Nephron progenitor cell (in vitro differentiated cells): ENCODE measurements at regions not wholly inside any gene's neighbourhood (a gene's known extent, or its start where the extent isn't known, plus 50 kb on each side); places are given as distances from the start of the nearest gene placed in this dataset.

Experiments used
- DNase-seq: peaks from one replicate; pipeline ENCODE4 v3.0.0; 2021
- H3K27ac Mint-ChIP-seq: 2 replicates; pipeline ENCODE4 v1.8.0; 2021; ENCODE audit warnings: mild to moderate bottlenecking, moderate library complexity, mixed read lengths
- H3K27me3 Mint-ChIP-seq: 2 replicates; pipeline ENCODE4 v1.8.0; 2021; ENCODE audit warnings: mild to moderate bottlenecking, low read depth, mixed read lengths; ENCODE audit not compliant: poor library complexity
- H3K36me3 Mint-ChIP-seq: 2 replicates; pipeline ENCODE4 v1.8.0; 2021; ENCODE audit warnings: low read depth, mixed read lengths
- H3K4me1 Mint-ChIP-seq: 2 replicates; pipeline ENCODE4 v1.8.0; 2021; ENCODE audit warnings: mixed read lengths
- H3K4me3 Mint-ChIP-seq: 2 replicates; pipeline ENCODE4 v1.8.0; 2021; ENCODE audit warnings: mild to moderate bottlenecking, moderate library complexity, mixed read lengths
- H3K9me3 Mint-ChIP-seq: 2 replicates; pipeline ENCODE4 v1.8.0; 2021; ENCODE audit warnings: mild to moderate bottlenecking, moderate library complexity, mixed read lengths
- TF ChIP-seq, protein P1 (sequence below): fragments of 200-600 bp; sonication (generic); IDR thresholded peaks from 2 replicates; pipeline ENCODE4 v1.5.0; 2021; ENCODE audit warnings: antibody characterized with exemption

DNA sequence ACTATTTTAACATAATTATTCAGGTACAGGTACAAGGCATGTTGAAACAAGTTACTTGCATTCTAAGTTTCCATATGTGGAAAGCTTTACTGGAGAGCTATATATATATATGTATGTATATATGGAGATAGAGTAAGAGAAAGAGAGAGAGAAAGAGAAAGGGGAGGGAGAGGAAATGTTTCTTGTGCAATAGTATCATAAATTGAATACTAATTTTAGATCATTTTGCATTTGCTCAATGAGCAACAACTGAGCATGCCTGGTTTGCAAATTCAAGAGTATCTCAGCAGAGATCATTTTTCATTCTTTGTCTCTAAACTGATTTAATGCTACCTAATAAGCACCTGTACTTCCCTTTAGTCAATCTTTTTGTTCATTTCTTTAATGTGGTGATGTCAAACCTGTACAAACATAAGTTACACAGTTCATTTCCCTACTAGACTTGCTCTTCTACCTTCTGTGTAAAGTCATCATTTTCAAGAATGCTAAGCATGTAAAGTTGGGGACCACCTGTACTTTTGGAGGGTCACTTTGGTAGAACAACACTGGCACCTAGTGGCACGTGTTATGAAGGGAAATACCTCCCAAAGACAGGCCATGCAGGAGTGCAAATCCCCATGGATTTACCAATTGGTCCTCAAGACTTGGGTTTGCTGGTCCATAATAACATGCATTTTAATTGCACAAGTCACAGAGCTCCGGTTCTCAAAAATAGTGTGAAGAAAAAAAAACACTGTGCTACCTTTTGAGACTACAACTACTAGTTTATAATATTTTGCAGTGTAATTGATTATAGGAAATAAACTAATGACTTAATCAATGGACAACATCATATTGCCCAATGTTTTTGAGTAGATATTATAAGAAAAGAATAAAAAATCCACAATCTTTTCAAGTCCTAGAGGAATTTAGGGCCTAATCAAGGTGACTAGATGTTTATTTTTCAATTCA lies 431.2 kb upstream of the IGFBP3 start:
- H3K9me3 Mint-ChIP-seq: no peaks in the 10 kb centered on the region
- H3K4me1 Mint-ChIP-seq: peaks cover 9% of the 10 kb centered on the region
- H3K36me3 Mint-ChIP-seq: no peaks in the 10 kb centered on the region
- H3K27ac Mint-ChIP-seq: no peak overlapping the region
- H3K27me3 Mint-ChIP-seq: peaks cover 21% of the 10 kb centered on the region
- TF ChIP-seq, protein P1, sequence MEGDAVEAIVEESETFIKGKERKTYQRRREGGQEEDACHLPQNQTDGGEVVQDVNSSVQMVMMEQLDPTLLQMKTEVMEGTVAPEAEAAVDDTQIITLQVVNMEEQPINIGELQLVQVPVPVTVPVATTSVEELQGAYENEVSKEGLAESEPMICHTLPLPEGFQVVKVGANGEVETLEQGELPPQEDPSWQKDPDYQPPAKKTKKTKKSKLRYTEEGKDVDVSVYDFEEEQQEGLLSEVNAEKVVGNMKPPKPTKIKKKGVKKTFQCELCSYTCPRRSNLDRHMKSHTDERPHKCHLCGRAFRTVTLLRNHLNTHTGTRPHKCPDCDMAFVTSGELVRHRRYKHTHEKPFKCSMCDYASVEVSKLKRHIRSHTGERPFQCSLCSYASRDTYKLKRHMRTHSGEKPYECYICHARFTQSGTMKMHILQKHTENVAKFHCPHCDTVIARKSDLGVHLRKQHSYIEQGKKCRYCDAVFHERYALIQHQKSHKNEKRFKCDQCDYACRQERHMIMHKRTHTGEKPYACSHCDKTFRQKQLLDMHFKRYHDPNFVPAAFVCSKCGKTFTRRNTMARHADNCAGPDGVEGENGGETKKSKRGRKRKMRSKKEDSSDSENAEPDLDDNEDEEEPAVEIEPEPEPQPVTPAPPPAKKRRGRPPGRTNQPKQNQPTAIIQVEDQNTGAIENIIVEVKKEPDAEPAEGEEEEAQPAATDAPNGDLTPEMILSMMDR: peak; percentile 69
- peak; percentile 52 for DNase-seq
- no peak overlapping the region for H3K4me3 Mint-ChIP-seq

DNA sequence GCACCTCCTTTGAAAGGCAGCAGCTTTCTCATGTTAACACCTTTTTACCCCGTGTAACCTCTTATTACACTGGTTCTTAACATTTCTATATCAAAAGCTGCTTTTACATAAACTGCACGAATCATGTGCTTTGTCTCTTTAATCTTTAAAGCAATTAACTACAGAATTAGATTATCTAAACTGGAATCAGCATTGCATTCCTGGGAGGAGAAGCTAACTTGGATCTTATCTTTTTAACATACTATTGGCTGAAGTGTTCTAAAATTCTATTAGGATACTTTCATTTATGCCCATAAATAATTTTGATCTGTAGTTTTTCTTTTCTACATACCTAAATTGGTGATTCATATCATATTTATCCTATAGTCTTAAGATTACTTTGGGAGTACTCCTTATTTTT lies 428.4 kb upstream of the IGFBP3 start:
- Mint-ChIP-seq H3K27ac (no peak overlapping the region), H3K4me3 (no peak overlapping the region), H3K4me1 (peaks cover 9% of the 10 kb centered on the region), H3K9me3 (no peaks in the 10 kb centered on the region), H3K27me3 (peaks cover 21% of the 10 kb centered on the region), H3K36me3 (no peaks in the 10 kb centered on the region)
- TF ChIP-seq, protein P1: no peak
- no peak for DNase-seq

GRCh38 chr7:46344533-46344932 lies 423.5 kb upstream of the IGFBP3 start:
- Mint-ChIP-seq H3K36me3 (no peaks in the 10 kb centered on the region), H3K9me3 (peaks cover 6% of the 10 kb centered on the region), H3K4me3 (no peak overlapping the region), H3K27ac (no peak overlapping the region), H3K4me1 (no peaks in the 10 kb centered on the region), H3K27me3 (peaks cover 5% of the 10 kb centered on the region)
- no peak for DNase-seq
- TF ChIP-seq, protein P1: no peak

- Mint-ChIP-seq H3K9me3 (peaks cover 12% of the 10 kb centered on the region), H3K4me1 (no peaks in the 10 kb centered on the region), H3K27me3 (peaks cover 5% of the 10 kb centered on the region), H3K4me3 (no peak overlapping the region), H3K27ac (no peak overlapping the region), H3K36me3 (no peaks in the 10 kb centered on the region)
- TF ChIP-seq, protein P1: no peak
- DNase-seq: no peak
These were observed 422.7 kb upstream of the IGFBP3 start for GRCh38 chr7:46343802-46344201.

GRCh38 chr7:46322937-46323336 lies 401.9 kb upstream of the IGFBP3 start:
- Mint-ChIP-seq H3K27me3 (peaks cover 6% of the 10 kb centered on the region), H3K9me3 (peaks cover 7% of the 10 kb centered on the region), H3K36me3 (peaks cover 5% of the 10 kb centered on the region), H3K27ac (no peak overlapping the region), H3K4me1 (peaks cover 14% of the 10 kb centered on the region), H3K4me3 (no peak overlapping the region)
- DNase-seq: no peak
- TF ChIP-seq, protein P1: no peak
